Neural cell (in vitro differentiated cells): ENCODE measurements at regions not wholly inside any gene's neighbourhood (a gene's known extent, or its start where the extent isn't known, plus 50 kb on each side); places are given as distances from the start of the nearest gene placed in this dataset.

Experiments used
- H2AFZ ChIP-seq: fragments of 200-600, 300-800 bp; sonication (generic), shearing (Covaris generic); 2 replicates; pipeline ENCODE4 v1.6.0; 2014; ENCODE audit warnings: low read depth, mild to moderate bottlenecking, antibody characterized with exemption, low read length, moderate library complexity
- H3F3A ChIP-seq: fragments of 200-600 bp; shearing (Covaris generic); 2 replicates; pipeline ENCODE4 v1.6.1; 2016; ENCODE audit warnings: mild to moderate bottlenecking, moderate library complexity, mixed read lengths, antibody characterized with exemption, low read length; ENCODE audit not compliant: insufficient read depth, poor library complexity, severe bottlenecking
- H3K27ac ChIP-seq: fragments of 200-600, 300-800 bp; sonication (generic), shearing (Covaris generic); 2 replicates; pipeline ENCODE4 v1.5.1; 2014; ENCODE audit warnings: mild to moderate bottlenecking, low read length, moderate library complexity
- H3K27me3 ChIP-seq: fragments of 300-800, 200-600 bp; sonication (generic), shearing (Covaris generic); 2 replicates; pipeline ENCODE4 v1.6.0; 2014; ENCODE audit warnings: mild to moderate bottlenecking, low read depth, low read length, moderate library complexity; ENCODE audit not compliant: insufficient read depth
- H3K36me3 ChIP-seq: fragments of 300-800, 200-600 bp; sonication (generic), shearing (Covaris generic); 2 replicates; pipeline ENCODE4 v1.5.1; 2014; ENCODE audit warnings: mild to moderate bottlenecking, antibody characterized with exemption, low read length, moderate library complexity; ENCODE audit not compliant: insufficient read depth
- H3K4me2 ChIP-seq: fragments of 300-800, 200-600 bp; sonication (generic), shearing (Covaris generic); 2 replicates; pipeline ENCODE4 v1.6.0; 2014; ENCODE audit warnings: mild to moderate bottlenecking, low read length
- H3K4me3 ChIP-seq: fragments of 300-800, 200-600 bp; sonication (generic), shearing (Covaris generic); 2 replicates; pipeline ENCODE4 v1.5.1; 2014; ENCODE audit warnings: mild to moderate bottlenecking, low read length, moderate library complexity
- H3K79me2 ChIP-seq: fragments of 200-600 bp; shearing (Covaris generic); replicated peaks from 2 replicates; pipeline ENCODE4 v1.6.0; 2014; ENCODE audit warnings: mild to moderate bottlenecking, low read length, moderate library complexity; ENCODE audit not compliant: insufficient read depth
- H3K9ac ChIP-seq: fragments of 300-800, 200-600 bp; sonication (generic), shearing (Covaris generic); 2 replicates; pipeline ENCODE4 v1.6.1; 2016; ENCODE audit warnings: mild to moderate bottlenecking, low read length, mixed read lengths
- H3K9me2 ChIP-seq: fragments of 200-600 bp; shearing (Covaris generic); 2 replicates; pipeline ENCODE4 v1.6.1; 2016; ENCODE audit warnings: mild to moderate bottlenecking, low read length, mixed read lengths; ENCODE audit not compliant: insufficient read depth
- H3K9me3 ChIP-seq: fragments of 200-600, 300-800 bp; sonication (generic), shearing (Covaris generic); 2 replicates; pipeline ENCODE4 v1.6.1; 2016; ENCODE audit warnings: mild to moderate bottlenecking, mixed run types, low read length, moderate library complexity, mixed read lengths
- H4K20me1 ChIP-seq: fragments of 200-600 bp; shearing (Covaris generic); 2 replicates; pipeline ENCODE4 v1.6.1; 2016; ENCODE audit warnings: mild to moderate bottlenecking, mixed run types; ENCODE audit not compliant: insufficient read depth
- CTCF ChIP-seq: fragments of 450-650 bp; IDR thresholded peaks from 2 replicates; pipeline ENCODE4 v1.5.1; 2014; ENCODE audit warnings: antibody characterized with exemption, mild to moderate bottlenecking, moderate library complexity; ENCODE audit not compliant: poor library complexity, severe bottlenecking
- EP300 ChIP-seq: fragments of 450-650 bp; conservative IDR thresholded peaks from 2 replicates; pipeline ENCODE4 v1.6.1; 2014; ENCODE audit warnings: antibody characterized with exemption, mild to moderate bottlenecking, moderate library complexity; ENCODE audit not compliant: poor library complexity, severe bottlenecking
- EZH2 ChIP-seq: fragments of 200-600, 300-800 bp; shearing (Covaris generic), sonication (generic); IDR thresholded peaks from 2 replicates; pipeline ENCODE4 v1.6.1; 2014; ENCODE audit warnings: antibody characterized with exemption, low read length, borderline replicate concordance, mild to moderate bottlenecking; ENCODE audit not compliant: insufficient read depth, poor library complexity, severe bottlenecking
- MXI1 ChIP-seq: fragments of 450-650 bp; conservative IDR thresholded peaks from 2 replicates; pipeline ENCODE4 v1.6.1; 2014; ENCODE audit warnings: antibody characterized with exemption, mild to moderate bottlenecking; ENCODE audit not compliant: poor library complexity, severe bottlenecking
- POLR2AphosphoS5 ChIP-seq: IDR thresholded peaks from 2 replicates; pipeline ENCODE4 v1.6.1; 2012
- RAD21 ChIP-seq: fragments of 450-650 bp; conservative IDR thresholded peaks from 2 replicates; pipeline ENCODE4 v1.6.1; 2014; ENCODE audit warnings: antibody characterized with exemption, mild to moderate bottlenecking, moderate library complexity
- REST ChIP-seq: IDR thresholded peaks from 2 replicates; pipeline ENCODE4 v1.6.1; 2012; ENCODE audit warnings: borderline replicate concordance
- SMC3 ChIP-seq: fragments of 450-650 bp; conservative IDR thresholded peaks from 2 replicates; pipeline ENCODE4 v1.6.1; 2014; ENCODE audit warnings: antibody characterized with exemption, mild to moderate bottlenecking, moderate library complexity; ENCODE audit not compliant: poor library complexity
- TAF1 ChIP-seq: IDR thresholded peaks from 2 replicates; pipeline ENCODE4 v1.6.1; 2012; ENCODE audit warnings: low read depth

- Histone ChIP-seq H3K4me2 (no peak overlapping the region), H3K9ac (no peak overlapping the region), H3K79me2 (no peaks in the 10 kb centered on the region), H3F3A (no peaks in the 10 kb centered on the region), H3K9me3 (peaks cover under 1% of the 10 kb centered on the region), H3K9me2 (no peaks in the 10 kb centered on the region), H2AFZ (no peak overlapping the region), H3K27ac (no peak overlapping the region), H3K27me3 (no peaks in the 10 kb centered on the region), H3K4me3 (no peak overlapping the region), H4K20me1 (no peaks in the 10 kb centered on the region), H3K36me3 (no peaks in the 10 kb centered on the region)
- TF ChIP-seq POLR2AphosphoS5 (no peak), SMC3 (no peak), REST (no peak), RAD21 (no peak), MXI1 (no peak), EZH2 (no peak), EP300 (no peak), CTCF (no peak), TAF1 (no peak)
Measured at GRCh38 chr13:105334211-105334610, 1201.3 kb downstream of the EFNB2 start.

GRCh38 chr13:105333416-105333815, 1202.0 kb downstream of the EFNB2 start:
- no peak overlapping the region for H3K4me2 ChIP-seq
- no peak overlapping the region for H3K9ac ChIP-seq
- H4K20me1 ChIP-seq: no peaks in the 10 kb centered on the region
- TF ChIP-seq EP300 (no peak), CTCF (no peak), SMC3 (no peak), MXI1 (no peak), RAD21 (no peak), REST (no peak), TAF1 (no peak), POLR2AphosphoS5 (no peak)
- H2AFZ ChIP-seq: no peak overlapping the region
- no peaks in the 10 kb centered on the region for H3K9me2 ChIP-seq
- no peak overlapping the region for H3K27ac ChIP-seq
- H3K4me3 ChIP-seq: no peak overlapping the region
- peaks cover 3% of the 10 kb centered on the region for H3K9me3 ChIP-seq
- no peaks in the 10 kb centered on the region for H3F3A ChIP-seq
- no peaks in the 10 kb centered on the region for H3K36me3 ChIP-seq
- H3K79me2 ChIP-seq: no peaks in the 10 kb centered on the region
- no peaks in the 10 kb centered on the region for H3K27me3 ChIP-seq
